OCI-LY1 (cell line): ENCODE measurements at regions not wholly inside any gene's neighbourhood (a gene's known extent, or its start where the extent isn't known, plus 50 kb on each side); places are given as distances from the start of the nearest gene placed in this dataset.
"Not testable (repeated sequence)": the region's sequence is repeated elsewhere in the genome, so short reads cannot be mapped to it uniquely, and the experiment has no call there.

Experiments used
- H2AFZ ChIP-seq: fragments of 200-600 bp; sonication (generic), shearing (Covaris generic); 2 replicates; pipeline ENCODE4 v1.6.0; 2014; ENCODE audit warnings: antibody characterized with exemption, mild to moderate bottlenecking, low read length
- H3F3A ChIP-seq: fragments of 200-600 bp; sonication (generic), shearing (Covaris generic); 2 replicates; pipeline ENCODE4 v1.6.0; 2014; ENCODE audit warnings: mild to moderate bottlenecking, antibody characterized with exemption, low read length, moderate library complexity; ENCODE audit not compliant: insufficient read depth
- H3K27ac ChIP-seq: fragments of 200-600 bp; sonication (generic); 2 replicates; pipeline ENCODE4 v1.5.1; 2014; ENCODE audit warnings: low read length, mixed run types, mild to moderate bottlenecking, low read depth; ENCODE audit not compliant: poor library complexity, severe bottlenecking
- H3K27me3 ChIP-seq: fragments of 200-600 bp; sonication (generic); 2 replicates; pipeline ENCODE4 v1.6.0; 2014; ENCODE audit warnings: antibody characterized with exemption, mild to moderate bottlenecking, low read length, moderate library complexity; ENCODE audit not compliant: insufficient read depth
- H3K36me3 ChIP-seq: fragments of 200-600 bp; sonication (generic); 2 replicates; pipeline ENCODE4 v1.6.1; 2014; ENCODE audit warnings: mild to moderate bottlenecking, antibody characterized with exemption, low read length, moderate library complexity, mixed read lengths; ENCODE audit not compliant: insufficient read depth
- H3K4me1 ChIP-seq: fragments of 200-600 bp; sonication (generic); 2 replicates; pipeline ENCODE4 v1.5.1; 2014; ENCODE audit warnings: mild to moderate bottlenecking, low read length, moderate library complexity; ENCODE audit not compliant: insufficient read depth, severe bottlenecking
- H3K4me2 ChIP-seq: fragments of 200-600 bp; sonication (generic), shearing (Covaris generic); 2 replicates; pipeline ENCODE4 v1.6.1; 2014; ENCODE audit warnings: low read length
- H3K4me3 ChIP-seq: fragments of 200-600 bp; sonication (generic); 2 replicates; pipeline ENCODE4 v1.5.1; 2014; ENCODE audit warnings: low read length, low read depth, mild to moderate bottlenecking, mixed read lengths; ENCODE audit not compliant: poor library complexity, severe bottlenecking
- H3K79me2 ChIP-seq: fragments of 200-600 bp; shearing (Covaris generic); 2 replicates; pipeline ENCODE4 v1.6.1; 2016; ENCODE audit warnings: mixed run types, low read length, mixed read lengths; ENCODE audit not compliant: insufficient read depth
- H3K9ac ChIP-seq: fragments of 200-600 bp; sonication (generic), shearing (Covaris generic); 2 replicates; pipeline ENCODE4 v1.6.1; 2014; ENCODE audit warnings: mild to moderate bottlenecking, low read length, mixed read lengths
- H3K9me2 ChIP-seq: fragments of 200-600 bp; sonication (generic), shearing (Covaris generic); 2 replicates; pipeline ENCODE4 v1.6.1; 2014; ENCODE audit warnings: low read depth, mild to moderate bottlenecking, low read length, mixed read lengths
- H3K9me3 ChIP-seq: fragments of 200-600 bp; shearing (Covaris generic); 2 replicates; pipeline ENCODE4 v1.6.1; 2014; ENCODE audit warnings: low read length, mixed read lengths
- H4K20me1 ChIP-seq: fragments of 200-600 bp; sonication (generic), shearing (Covaris generic); 2 replicates; pipeline ENCODE4 v1.6.0; 2016; ENCODE audit warnings: mild to moderate bottlenecking, low read length; ENCODE audit not compliant: insufficient read depth
- CTCF ChIP-seq: fragments of 200-600 bp; sonication (generic), shearing (Covaris generic); IDR thresholded peaks from 2 replicates; pipeline ENCODE4 v1.5.1; 2017; ENCODE audit warnings: mild to moderate bottlenecking, antibody characterized with exemption, low read length, moderate library complexity, mixed read lengths
- EZH2 ChIP-seq: fragments of 200-600 bp; sonication (generic), shearing (Covaris generic); IDR thresholded peaks from 2 replicates; pipeline ENCODE4 v1.8.0; 2017; ENCODE audit warnings: borderline replicate concordance, mixed run types, mild to moderate bottlenecking, antibody characterized with exemption, low read length, moderate library complexity, mixed read lengths

- H3K27me3 ChIP-seq: no peaks in the 10 kb centered on the region
- no peaks in the 10 kb centered on the region for H3K9me2 ChIP-seq
- no peaks in the 10 kb centered on the region for H3K9me3 ChIP-seq
- H3K79me2 ChIP-seq: no peaks in the 10 kb centered on the region
- H3K4me2 ChIP-seq: no peak overlapping the region
- no peak for TF ChIP-seq EZH2
- no peak for TF ChIP-seq CTCF
- H3K27ac ChIP-seq: no peak overlapping the region
- no peaks in the 10 kb centered on the region for H3K36me3 ChIP-seq
- H2AFZ ChIP-seq: no peak overlapping the region
- no peak overlapping the region for H3K4me3 ChIP-seq
- H3F3A ChIP-seq: no peaks in the 10 kb centered on the region
- no peaks in the 10 kb centered on the region for H4K20me1 ChIP-seq
- no peaks in the 10 kb centered on the region for H3K4me1 ChIP-seq
- H3K9ac ChIP-seq: no peak overlapping the region
Observed at GRCh38 chr9:101836021-101836420, 97.6 kb upstream of the GRIN3A start.

GRCh38 chr9:101832486-101832885 lies 94.0 kb upstream of the GRIN3A start:
- Histone ChIP-seq H3K4me2 (no peak overlapping the region), H3K27me3 (no peaks in the 10 kb centered on the region), H3F3A (no peaks in the 10 kb centered on the region), H3K27ac (no peak overlapping the region), H3K9me3 (no peaks in the 10 kb centered on the region), H3K4me3 (no peak overlapping the region), H2AFZ (no peak overlapping the region), H3K9me2 (no peaks in the 10 kb centered on the region), H3K36me3 (no peaks in the 10 kb centered on the region), H3K4me1 (no peaks in the 10 kb centered on the region), H3K79me2 (no peaks in the 10 kb centered on the region), H4K20me1 (no peaks in the 10 kb centered on the region), H3K9ac (no peak overlapping the region)
- no peak for TF ChIP-seq EZH2

GRCh38 chr9:101821450-101821849 lies 83.0 kb upstream of the GRIN3A start:
- not testable (repeated sequence) for H3K36me3 ChIP-seq, H3K4me3 ChIP-seq, H3K9me3 ChIP-seq, H3K9ac ChIP-seq, H2AFZ ChIP-seq, H4K20me1 ChIP-seq, H3K27me3 ChIP-seq, H3K4me1 ChIP-seq, H3K27ac ChIP-seq, H3K79me2 ChIP-seq, H3K4me2 ChIP-seq, H3F3A ChIP-seq, H3K9me2 ChIP-seq

- not testable (repeated sequence) for H3F3A ChIP-seq, H3K4me1 ChIP-seq, H3K9me3 ChIP-seq, H4K20me1 ChIP-seq, H3K36me3 ChIP-seq, H3K4me2 ChIP-seq, H2AFZ ChIP-seq, H3K79me2 ChIP-seq, H3K4me3 ChIP-seq, H3K9me2 ChIP-seq, H3K27me3 ChIP-seq, H3K27ac ChIP-seq, H3K9ac ChIP-seq
Observed at GRCh38 chr9:101820983-101821382, 82.5 kb upstream of the GRIN3A start.

GRCh38 chr9:101814064-101814463 lies 75.6 kb upstream of the GRIN3A start:
- Histone ChIP-seq H3K9me3 (no peaks in the 10 kb centered on the region), H3F3A (no peaks in the 10 kb centered on the region), H3K4me2 (no peak overlapping the region), H3K27ac (no peak overlapping the region), H3K27me3 (no peaks in the 10 kb centered on the region), H2AFZ (no peak overlapping the region), H3K4me3 (no peak overlapping the region), H3K79me2 (no peaks in the 10 kb centered on the region), H3K9ac (no peak overlapping the region), H4K20me1 (no peaks in the 10 kb centered on the region), H3K4me1 (no peaks in the 10 kb centered on the region), H3K36me3 (no peaks in the 10 kb centered on the region), H3K9me2 (no peaks in the 10 kb centered on the region)
- TF ChIP-seq CTCF (no peak), EZH2 (no peak)

- not testable (repeated sequence) for H3K27ac ChIP-seq, H3K36me3 ChIP-seq, H3F3A ChIP-seq, H3K4me2 ChIP-seq, H3K9ac ChIP-seq, H4K20me1 ChIP-seq, H3K79me2 ChIP-seq, H2AFZ ChIP-seq, H3K9me2 ChIP-seq, H3K4me3 ChIP-seq, H3K4me1 ChIP-seq, H3K9me3 ChIP-seq, H3K27me3 ChIP-seq
Observed at GRCh38 chr9:101807879-101808278, 69.4 kb upstream of the GRIN3A start.
